ENCODE measurements at regions not wholly inside any gene's neighbourhood (a gene's known extent, or its start where the extent isn't known, plus 50 kb on each side); places are given as distances from the start of the nearest gene placed in this dataset.

DNA sequence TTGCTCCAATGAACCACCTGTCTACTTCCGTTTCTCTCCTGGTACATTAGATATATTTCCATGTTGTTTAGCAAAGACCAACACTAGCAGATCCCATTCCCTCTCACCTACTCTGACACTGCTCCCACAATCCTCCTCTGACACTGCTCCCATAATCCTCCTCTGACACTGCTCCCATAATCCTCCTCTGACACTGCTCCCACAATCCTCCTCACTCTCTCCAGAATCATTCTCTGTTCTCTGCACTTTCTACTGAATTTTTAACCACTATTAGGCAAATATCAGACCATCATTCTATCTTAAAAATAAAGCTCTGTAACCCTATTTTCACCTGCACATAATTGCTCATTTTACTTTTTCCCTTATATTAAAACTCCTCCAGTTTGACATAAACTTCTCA lies 578.5 kb upstream of the PCDH20 start:
- TF ChIP-seq POLR2A (IDR thresholded peaks at IDR 0.05) (no peak), CTCF (IDR thresholded peaks at IDR 0.05 in 4 of 5, conservative IDR thresholded peaks at IDR 0.05 in 1 of 5) (no peak)

Data from gastrocnemius medialis (tissue), 4 donors.